SH-SY5Y (cell line): ENCODE measurements at regions not wholly inside any gene's neighbourhood (a gene's known extent, or its start where the extent isn't known, plus 50 kb on each side); places are given as distances from the start of the nearest gene placed in this dataset.
A peak's percentile ranks its signal among the peaks of the same experiment; 100 is the strongest.

Experiments used
- GATA2 ChIP-seq: IDR thresholded peaks from 2 replicates; pipeline ENCODE4 v1.6.1; 2011; ENCODE audit warnings: mild to moderate bottlenecking, low read depth, low read length
- GATA3 ChIP-seq: IDR thresholded peaks from 2 replicates; pipeline ENCODE4 v1.6.1; 2011; ENCODE audit warnings: low read depth, mild to moderate bottlenecking, low read length, moderate library complexity

DNA sequence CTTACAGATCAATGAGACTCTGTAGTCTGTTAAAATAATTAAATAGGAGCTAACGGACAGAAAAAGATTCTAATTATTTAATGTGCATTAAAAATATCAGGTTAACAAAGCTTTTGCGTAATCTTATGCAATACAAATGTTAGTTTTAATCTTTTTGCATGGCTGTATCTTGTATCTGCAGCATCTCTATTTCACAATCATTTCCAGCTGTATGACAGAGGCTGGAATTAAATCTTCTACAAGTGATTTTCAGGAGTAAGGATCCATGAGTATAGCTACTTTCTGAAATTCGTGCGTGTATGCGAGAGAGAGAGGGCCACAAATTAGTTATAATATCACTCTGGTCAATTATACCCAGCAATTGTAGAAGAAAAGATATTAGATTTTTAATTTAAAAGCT is 1446.8 kb downstream of the NCAM2 start:
- TF ChIP-seq GATA2: peak; percentile 31; the same call in 1 of the 2 replicates
- no peak for TF ChIP-seq GATA3
